ENCODE measurements at regions not wholly inside any gene's neighbourhood (a gene's known extent, or its start where the extent isn't known, plus 50 kb on each side); places are given as distances from the start of the nearest gene placed in this dataset.

DNA sequence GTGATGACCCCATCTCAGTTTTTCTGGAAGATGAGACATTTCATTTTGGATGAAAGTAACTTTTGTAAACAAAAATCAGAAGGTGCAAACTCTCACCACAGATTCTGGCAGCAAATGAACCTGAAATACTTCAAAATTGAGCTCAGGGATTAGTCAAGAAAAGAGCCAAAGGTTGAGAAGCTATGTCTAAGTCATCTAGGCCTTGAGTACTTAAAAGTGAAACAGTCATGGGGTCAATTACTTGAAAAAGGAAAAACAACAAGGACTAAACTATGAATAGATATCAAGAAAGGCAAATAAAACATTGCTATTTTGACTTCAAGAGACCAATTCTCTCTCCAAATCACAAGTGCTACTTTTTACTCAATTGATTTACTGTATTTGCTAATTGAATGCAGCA is 285.1 kb downstream of the RBM43 start:
- DNase-seq (ENCODE audit: low spot score) = no peak

DNA sequence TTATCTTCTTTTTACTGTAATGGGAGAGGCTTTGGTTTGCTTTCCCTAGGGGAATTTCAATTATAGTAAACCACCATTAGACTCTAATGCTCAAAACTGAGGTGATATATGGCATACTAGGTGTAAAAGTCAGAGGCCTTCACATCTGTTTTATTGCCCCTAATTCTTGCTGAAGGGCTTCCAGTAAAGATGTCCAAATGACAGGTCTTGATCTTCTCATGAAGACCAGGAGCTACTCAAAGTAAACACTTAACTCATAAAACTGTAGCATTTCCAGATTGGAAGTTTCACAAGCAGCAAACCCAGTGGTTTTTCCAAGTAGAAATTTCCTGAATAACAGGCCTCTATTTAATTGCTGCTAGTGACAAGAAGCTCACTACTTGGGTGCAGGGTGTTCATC is 286.8 kb downstream of the RBM43 start:
- no peak for DNase-seq (ENCODE audit: low spot score)

DNA sequence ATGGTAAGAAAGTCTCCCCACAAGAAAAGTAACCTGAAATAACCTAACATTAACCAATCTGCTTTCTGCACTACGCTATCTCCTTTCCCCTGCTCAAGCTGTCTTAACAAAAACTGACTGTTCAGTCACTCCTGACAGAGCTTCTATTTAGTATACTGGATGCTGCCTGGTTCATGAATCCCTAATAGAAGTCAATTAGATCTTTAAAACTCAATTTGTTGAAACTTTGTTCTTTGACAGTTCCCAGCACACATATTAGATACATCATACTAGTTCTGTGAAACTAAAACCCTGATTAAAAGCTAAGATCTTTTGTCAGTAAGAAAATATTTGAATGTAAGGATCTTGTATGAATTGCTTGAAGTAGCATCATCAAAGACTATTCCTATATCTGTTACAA is 287.4 kb downstream of the RBM43 start:
- DNase-seq (ENCODE audit: low spot score) = no peak

DNA sequence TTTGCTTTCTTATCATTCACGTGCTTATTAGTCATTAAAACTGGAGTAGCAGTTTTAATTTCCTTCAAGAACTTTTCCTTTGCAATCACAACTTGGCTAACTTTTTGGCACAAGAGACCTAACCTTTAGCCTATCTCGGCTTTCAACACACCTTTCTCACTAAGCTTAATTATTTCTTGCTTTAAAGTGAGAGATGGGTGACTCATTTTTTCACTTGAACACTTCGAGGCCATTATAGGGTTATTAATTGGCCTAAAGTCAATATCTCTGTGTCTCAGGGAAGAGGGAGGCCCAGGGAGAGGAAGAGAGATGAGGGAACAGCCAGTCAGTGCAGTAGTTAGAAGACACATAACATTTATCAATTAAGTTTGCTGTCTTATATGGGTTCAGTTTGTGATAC is 289.8 kb downstream of the RBM43 start:
- no peak for DNase-seq (ENCODE audit: low spot score)

DNA sequence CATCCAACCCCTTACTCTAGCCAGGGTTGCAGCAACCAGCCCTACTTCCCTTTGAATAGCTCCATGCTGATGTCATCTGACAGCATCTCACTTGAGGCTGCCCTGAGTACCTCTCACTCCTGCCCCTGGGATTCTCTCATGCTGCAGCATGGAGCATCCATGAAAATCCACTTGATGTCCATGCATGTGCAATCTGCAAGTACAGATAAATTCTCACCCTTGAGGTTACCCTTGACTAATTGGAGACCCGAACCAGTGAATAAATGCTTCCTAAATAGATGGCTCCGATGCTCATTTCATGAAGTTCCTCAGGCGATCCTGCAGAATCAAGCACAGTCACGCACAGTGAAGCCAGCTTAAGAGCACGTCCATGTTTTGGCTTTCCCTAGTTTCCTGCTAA is 298.3 kb downstream of the RBM43 start:
- DNase-seq (ENCODE audit: low spot score) = no peak

DNA sequence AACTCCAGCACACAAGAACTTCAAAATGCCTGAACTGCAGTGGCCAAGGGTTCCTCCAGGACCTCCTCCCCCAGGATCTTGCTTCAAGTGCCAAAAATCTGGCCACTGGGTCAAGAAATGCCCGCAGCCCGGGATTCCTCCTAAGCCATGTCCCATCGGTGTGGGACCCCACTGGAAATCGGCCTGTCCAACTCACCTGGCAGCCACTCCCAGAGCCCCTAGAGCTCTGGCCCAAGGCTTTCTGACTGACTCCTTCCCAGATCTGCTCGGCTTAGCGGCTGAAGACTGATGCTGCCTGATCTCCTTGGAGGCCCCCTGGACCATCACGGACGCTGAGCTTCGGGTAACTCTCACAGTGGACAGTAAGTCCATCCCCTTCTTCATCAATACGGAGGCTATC is 306.4 kb downstream of the RBM43 start:
- DNase-seq (ENCODE audit: low spot score) = no peak

DNA sequence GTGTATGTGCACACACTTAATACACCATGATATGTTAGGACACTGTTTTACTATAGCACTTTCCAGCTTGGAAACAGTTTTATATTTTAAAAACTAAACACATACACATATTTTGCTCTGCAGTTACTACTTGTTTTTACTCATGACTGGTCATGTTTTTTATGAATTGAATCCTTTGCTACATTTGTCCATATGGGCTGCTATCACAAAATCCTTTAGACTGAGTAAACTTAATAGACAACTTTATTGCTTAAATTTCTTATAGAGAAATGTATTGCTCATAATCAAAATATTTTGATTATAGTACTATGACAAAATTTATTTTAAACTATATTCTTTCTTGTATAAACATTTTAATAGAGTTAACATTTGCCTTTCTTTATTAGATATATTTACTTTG is 314.8 kb downstream of the RBM43 start:
- no peak for DNase-seq (ENCODE audit: low spot score)

DNA sequence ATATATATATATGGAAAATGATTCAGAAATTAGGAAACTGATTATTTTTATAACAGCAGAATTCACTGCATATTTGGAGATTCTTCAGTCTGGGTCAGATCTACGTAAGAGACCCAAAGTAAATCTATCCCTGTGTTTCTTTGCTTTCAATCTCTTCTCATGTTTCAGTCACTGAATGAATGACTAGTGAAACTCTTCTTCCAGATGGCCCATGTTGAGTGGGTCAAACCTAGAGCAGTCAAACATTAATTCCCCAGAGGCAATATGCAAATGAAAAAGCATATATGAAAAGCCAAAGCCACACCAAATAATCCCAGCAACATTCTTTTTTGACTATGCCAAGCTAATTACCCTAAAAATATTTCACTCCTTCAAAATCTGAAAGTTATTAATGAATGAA is 317.3 kb downstream of the RBM43 start:
- no peak for DNase-seq (ENCODE audit: low spot score)

DNA sequence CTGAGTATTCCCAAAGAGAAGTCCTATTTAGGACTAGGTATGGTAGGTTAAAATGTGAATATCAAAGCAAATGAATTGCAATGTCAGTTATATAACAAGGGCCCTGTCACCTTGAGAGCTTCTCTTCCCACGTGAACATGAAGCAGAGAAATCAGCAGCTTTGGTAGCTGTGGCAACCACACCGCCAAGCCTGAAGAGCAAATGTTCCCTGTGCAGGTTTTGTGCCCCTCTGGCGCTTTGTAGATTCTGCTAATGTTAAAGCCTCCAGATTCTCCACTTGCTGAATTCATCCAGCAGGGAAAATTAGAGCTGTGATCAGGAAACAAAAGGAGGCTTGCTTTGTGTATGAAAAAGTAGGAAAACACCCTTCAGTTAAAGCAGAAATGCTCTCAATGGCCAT is 322.6 kb downstream of the RBM43 start:
- DNase-seq (ENCODE audit: low spot score) = no peak

DNA sequence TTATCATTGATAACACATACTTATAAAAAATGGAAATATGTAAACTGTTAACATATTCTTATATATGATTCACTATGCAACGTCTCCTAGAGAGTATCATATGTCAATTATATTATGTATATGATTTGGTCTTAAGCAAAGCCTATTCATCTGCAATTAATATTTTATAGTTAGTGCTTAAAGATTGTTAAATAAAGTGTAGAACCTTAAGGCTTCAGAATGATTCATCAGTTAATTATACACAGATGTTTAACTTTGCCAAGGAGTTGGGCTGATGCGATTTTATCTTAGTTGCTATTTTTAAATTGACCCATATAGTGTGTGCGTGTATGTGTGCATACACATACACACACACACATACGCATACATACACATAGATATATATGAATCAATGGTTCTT is 323.1 kb downstream of the RBM43 start:
- no peak for DNase-seq (ENCODE audit: low spot score)

DNA sequence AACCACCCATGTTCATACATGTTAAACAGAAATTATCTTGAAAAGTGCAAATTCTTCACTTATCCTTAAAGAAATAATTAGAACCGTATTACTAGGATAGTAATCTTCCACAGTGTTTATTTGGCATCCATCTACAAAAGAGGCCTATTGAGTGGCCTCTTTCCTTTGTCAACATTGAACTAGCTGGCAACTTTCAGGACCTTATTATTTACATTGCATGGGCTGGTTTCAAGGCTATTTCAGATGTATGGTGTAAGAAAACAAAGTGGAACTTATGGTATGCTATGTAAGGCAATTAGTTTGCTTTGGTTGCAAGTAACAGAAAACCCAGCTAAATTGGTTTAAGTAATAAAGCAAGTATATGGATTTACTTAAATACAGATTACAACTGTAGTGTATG is 324.6 kb downstream of the RBM43 start:
- DNase-seq (ENCODE audit: low spot score) = no peak

DNA sequence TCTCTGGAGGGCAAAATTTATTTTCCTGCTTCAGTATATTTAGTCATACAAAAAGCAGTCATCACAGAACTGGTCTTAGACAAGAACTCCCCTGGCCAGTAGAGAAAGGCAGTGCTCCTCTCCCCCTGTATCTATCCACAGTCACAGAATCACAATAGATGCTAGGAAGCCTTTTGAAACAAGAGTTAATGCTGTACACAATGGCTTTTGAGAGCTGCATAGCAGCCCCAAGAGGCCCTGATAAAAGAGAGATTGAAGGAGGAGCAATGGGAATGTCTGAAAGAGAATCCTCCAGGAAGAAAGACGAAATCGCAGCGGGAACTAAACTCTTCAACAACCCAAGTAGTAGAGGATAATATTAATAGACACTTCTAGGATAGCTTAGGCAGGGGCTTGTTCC is 330.2 kb downstream of the RBM43 start:
- DNase-seq (ENCODE audit: low spot score) = no peak

DNA sequence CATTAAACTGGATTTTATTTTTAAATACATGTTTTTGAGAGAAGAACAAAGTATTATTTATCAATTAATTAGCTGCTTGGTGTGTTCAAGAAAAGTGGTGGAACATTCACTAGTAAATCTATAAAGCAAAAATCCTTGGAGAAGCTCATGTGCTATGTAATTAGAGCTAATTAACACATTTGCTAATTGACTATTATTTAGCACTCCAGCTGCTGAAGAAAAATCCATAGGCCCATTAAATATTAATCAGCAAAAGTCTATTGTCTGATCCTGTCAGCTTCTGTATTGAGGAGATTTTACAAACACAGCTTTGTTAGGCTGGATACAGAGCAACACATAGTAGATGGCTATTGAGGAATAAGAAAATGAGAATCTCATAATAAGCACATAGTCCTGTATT is 336.1 kb downstream of the RBM43 start:
- DNase-seq (ENCODE audit: low spot score) = no peak

DNA sequence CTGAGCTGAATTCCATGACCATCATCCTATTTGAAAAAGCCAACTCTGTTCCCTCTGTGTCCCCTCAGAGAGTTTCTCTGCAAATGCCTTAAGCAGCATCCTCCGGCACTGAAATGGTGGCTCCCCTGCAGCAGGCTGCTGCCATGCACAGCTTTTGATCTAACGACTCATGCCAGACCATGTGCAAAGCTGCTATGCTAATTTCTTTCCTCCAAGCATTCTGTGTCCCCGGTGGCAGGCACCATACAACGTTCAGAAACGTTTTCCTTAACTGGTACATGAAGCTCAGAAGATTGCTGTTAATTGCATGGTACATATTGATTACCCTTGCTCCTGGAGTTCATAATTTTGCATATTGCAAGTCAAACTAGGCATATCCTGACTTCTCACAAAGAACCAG is 336.8 kb downstream of the RBM43 start:
- DNase-seq (ENCODE audit: low spot score) = no peak

DNA sequence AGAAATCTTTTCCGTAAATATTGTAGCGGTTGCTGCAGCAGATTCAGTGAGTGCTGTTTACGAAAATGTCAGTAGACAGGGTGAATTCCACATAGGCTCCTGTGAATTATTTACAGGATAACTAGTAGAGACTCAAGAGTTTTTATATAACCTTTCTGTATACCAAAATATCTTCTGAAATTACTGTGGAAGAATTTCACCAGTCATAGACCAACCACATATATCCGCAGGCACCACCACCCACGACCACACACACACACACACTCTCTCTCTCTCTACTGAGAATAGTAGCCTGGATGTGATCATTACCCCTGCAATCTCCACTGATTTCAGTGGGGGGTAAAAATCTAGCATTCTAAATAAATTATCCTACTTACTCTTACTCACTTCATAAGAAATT is 341.8 kb downstream of the RBM43 start:
- no peak for DNase-seq (ENCODE audit: low spot score)

DNA sequence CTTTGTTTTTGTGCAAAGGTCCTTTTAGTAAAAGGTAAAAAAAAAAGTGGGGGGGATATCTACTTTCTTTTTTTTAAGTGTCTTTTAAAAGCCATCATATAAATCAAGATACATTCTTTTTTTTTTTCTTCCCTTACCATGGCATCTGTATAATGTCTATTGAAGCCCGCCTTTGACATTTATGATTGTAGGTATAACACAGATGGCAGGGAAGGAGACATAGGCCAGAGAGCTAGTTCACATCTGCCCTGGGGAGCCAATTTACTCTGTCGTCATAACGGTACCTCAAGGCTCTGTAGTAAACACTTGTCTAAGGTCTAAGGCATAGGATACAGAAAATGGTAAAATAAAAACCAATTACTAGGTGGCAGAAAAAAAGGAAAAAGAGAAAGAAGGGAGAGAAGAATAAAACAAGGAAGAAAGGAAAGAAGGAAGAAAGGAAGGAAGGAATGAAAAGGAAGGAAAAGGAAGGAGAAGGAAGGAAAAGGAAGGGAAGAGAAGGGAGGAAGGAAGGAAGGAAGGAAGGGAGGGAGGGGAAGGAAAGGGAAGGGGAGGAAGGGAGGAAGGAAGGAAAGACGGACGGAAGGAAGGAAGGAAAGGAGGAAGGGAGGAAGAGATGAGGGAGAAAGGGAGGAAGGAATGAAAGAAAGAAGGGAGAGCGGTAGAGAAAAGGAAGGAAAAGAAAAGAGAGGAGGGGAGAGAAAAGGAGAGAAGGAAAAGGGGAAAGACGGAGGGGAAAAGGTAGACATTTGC is 343.5 kb downstream of the RBM43 start:
- no peak for DNase-seq (ENCODE audit: low spot score)

DNA sequence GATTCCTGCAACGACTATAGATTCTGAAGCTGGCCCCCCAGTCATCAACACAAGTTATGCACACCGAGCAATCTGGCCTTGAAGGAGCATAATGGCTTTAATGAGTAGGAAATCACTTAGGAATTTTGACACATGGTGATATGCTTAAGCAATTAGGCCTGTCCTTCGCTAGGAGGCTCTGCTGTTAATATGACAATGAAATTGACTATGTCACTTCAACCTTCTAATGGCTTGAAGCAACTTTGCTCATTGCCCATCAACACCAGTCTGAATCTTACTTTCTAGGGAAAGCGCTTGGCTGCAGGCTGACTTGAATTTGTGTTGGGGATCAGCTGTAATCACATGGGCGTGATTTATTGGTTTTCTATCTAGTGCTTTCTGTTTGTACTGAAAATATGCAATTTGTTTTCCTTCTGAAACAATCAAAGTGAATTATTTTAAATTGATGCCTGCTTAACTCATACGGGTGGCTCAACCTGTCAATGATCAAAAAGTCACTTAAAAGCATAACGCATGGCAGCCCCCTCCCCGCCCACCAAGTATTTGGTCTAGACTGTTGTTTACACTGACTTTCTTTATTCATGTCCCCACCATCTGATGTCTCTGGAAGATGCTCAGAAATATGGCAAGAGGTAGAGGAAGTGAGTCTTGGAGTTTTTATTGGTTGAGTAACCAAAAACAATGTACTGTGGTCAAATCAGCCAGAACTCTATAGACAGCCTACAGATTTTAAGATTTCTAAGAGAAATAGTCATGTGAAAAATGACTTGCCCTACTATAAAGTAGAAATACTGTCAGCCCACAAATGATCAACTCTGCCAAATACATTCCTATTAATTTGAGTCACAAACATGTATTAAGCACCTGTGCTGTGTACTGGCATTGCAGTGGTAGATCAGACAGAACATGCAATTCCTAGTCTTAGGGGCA is 344.9 kb downstream of the RBM43 start:
- no peak for DNase-seq (ENCODE audit: low spot score)

DNA sequence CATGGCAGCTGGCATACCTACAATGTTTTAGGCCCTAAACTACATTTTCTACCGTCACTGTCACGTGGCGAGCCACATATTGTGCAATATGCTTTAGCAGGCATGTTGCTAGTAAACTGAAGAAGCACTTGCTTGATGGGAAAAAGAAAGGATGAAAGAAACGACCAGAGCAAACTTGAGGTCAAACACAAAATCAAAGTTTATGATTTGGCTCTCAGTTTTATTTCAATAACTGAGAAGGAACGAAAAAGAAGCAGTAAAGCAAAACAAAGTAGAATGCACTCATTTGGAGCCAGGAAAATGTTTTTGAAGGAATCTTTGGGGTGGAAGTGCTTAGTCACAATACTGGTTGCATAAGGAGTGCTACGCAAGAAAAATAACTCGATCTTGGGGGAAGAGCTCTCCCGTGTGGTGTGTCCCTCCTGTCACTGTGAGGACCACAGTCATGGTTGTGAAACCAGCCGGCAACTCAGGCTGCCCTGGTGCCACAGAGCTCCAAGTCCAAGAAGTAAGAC is 349.8 kb downstream of the RBM43 start:
- no peak for DNase-seq (ENCODE audit: low spot score)

DNA sequence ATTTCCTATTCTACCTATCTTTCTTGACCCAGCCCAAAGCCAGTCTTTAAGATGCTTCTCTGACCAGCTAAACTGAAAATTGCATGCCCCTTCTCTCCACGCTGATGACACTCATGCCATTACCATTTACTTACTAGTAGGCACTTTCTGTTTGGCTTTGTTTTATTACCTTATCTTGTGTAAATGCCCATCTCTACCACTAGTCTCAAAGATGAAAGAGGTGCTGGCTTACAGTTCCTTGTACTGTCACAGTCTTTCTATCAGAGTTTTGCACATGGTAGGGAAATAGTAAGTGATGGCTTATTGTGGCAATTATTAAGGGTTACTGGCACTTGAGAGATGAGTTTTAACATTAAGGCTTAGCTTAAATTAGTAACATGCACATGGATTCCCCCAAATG is 352.1 kb downstream of the RBM43 start:
- no peak for DNase-seq (ENCODE audit: low spot score)

DNA sequence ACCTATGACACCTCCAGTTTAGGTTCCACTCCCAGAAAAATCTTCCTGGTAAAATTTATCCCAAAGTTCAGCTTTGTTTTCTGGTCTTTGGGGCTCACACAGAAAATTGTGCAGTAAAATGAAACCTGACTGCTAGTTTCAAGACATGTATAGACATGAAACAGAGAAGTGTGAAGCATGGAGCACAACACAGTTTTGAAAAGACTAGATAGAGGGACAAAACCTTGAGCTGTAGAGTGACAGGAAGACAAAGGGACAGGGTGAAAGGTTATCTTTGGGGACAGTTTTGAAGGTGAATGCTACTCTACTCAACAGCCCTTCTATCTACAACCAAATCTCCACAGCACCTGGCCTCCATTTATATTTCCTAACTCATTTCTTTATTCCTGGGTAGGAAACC is 352.6 kb downstream of the RBM43 start:
- no peak for DNase-seq (ENCODE audit: low spot score)

DNA sequence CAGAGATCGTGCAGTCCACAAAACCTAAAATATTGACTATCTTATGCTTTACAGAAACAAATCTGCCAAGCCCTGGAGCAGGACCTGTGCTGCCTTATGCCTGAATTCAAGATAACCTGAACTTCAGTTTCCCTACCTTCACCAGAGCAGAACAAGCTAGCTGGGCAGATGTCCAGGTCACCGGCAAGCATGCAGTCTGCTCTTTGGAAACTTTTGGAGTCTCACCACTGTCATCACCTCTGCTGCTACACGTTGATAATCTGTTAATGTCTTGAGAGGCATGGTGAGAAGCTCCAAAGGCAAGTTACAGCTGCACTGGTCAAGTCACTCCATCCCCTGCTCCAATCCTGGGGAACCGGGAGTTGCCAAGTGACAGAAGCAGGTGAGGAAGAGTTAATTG is 354.2 kb downstream of the RBM43 start:
- DNase-seq (ENCODE audit: low spot score) = no peak

DNA sequence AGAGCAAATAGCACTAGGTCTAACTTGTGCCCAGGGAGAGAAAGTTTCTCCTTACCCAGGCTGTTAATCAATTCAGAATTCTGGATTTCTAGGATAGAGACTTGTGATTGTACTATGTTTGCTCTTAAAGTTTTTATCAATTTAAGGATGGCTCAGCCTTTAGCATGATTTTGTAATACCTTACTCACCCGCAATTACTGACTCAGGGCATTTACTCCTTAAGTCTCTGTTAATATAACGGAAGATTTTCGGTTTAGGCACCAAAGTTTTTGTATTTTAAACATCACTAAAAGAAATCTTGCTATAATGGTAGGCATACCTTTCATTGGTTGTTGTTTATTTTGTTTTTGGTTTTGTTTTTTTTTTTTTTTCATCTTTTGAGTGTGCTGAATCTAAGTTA is 358.2 kb downstream of the RBM43 start:
- DNase-seq (ENCODE audit: low spot score) = no peak

DNA sequence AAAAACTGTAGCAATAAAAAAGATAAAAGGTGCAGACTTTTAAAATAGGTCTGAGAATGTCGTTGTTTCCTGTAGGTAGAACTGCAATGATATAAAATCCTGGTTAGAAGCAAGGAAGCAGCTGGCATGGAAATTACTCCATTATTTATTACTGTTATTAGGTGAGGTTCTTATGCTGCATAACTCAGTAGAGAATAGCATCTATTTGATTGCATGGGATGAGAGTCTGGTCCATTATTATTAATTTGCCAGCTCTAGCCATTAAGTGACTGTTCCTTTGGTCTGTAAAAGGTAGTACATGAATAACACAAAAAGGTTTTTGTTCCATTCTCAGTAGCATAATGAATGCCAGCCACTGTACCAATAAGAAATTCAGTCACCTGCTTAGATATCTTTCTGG is 358.6 kb downstream of the RBM43 start:
- no peak for DNase-seq (ENCODE audit: low spot score)
